ENCODE measurements at regions not wholly inside any gene's neighbourhood (a gene's known extent, or its start where the extent isn't known, plus 50 kb on each side); places are given as distances from the start of the nearest gene placed in this dataset.

DNA sequence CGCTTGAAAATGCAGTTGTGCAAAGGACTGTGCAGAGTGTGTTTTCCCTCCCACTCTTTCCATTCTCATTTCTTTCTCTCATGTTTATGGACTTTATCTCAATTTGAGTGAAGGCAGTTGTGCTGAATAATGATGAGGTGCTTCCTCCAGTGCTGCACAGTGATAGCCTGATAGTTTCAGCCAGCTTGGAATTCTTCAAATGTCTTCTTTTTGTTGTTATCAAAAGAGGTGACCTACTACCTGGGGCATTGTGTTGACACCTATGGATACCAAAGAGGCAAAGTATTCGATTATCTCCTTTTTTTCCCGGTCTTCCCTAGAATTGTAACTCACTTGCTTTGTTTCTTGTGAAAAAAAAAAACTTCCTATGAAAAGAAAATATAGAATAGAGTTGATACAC lies 132.6 kb upstream of the ESRRG start:
- no peak for TF ChIP-seq CTCF (IDR thresholded peaks at IDR 0.05; ENCODE audit: low read depth, low read length)
- TF ChIP-seq EZH2phosphoT487 (IDR thresholded peaks at IDR 0.05; ENCODE audit: low read depth) = no peak

Measured in OCI-LY3 (cell line).